ENCODE measurements at regions not wholly inside any gene's neighbourhood (a gene's known extent, or its start where the extent isn't known, plus 50 kb on each side); places are given as distances from the start of the nearest gene placed in this dataset.

GRCh38 chr4:42718336-42718735 lies 61.4 kb upstream of the ATP8A1 start:
- no peaks in the 10 kb centered on the region for H3K27me3 ChIP-seq (ENCODE audit: insufficient read depth, poor library complexity, severe bottlenecking)
- DNase-seq (ENCODE audit: low read depth in 1 of 2, low spot score in 1 of 2) = no peak
- TF ChIP-seq REST (IDR thresholded peaks at IDR 0.05; ENCODE audit: insufficient replicate concordance, low read depth) (no peak), CTCF (IDR thresholded peaks at IDR 0.05; ENCODE audit: insufficient read depth, low read length) (no peak), POLR2AphosphoS5 (IDR thresholded peaks at IDR 0.05; ENCODE audit: low read depth) (no peak), GABPA (IDR thresholded peaks at IDR 0.05; ENCODE audit: low read depth) (no peak), SPI1 (IDR thresholded peaks at IDR 0.05; ENCODE audit: borderline replicate concordance, low read depth) (no peak)
- no peak overlapping the region for H3K27ac ChIP-seq (replicated peaks)
- no peak overlapping the region for H3K4me3 ChIP-seq (replicated peaks; ENCODE audit: insufficient read depth, low read length)

- DNase-seq (ENCODE audit: low read depth in 1 of 2, low spot score in 1 of 2) = no peak
- Histone ChIP-seq H3K27me3 (ENCODE audit: insufficient read depth, poor library complexity, severe bottlenecking) (no peaks in the 10 kb centered on the region), H3K27ac (replicated peaks) (no peak overlapping the region), H3K4me3 (replicated peaks; ENCODE audit: insufficient read depth, low read length) (no peak overlapping the region)
- no peak for TF ChIP-seq REST (IDR thresholded peaks at IDR 0.05; ENCODE audit: insufficient replicate concordance, low read depth)
- TF ChIP-seq CTCF (IDR thresholded peaks at IDR 0.05; ENCODE audit: insufficient read depth, low read length) = no peak
- no peak for TF ChIP-seq SPI1 (IDR thresholded peaks at IDR 0.05; ENCODE audit: borderline replicate concordance, low read depth)
- no peak for TF ChIP-seq GABPA (IDR thresholded peaks at IDR 0.05; ENCODE audit: low read depth)
- TF ChIP-seq POLR2AphosphoS5 (IDR thresholded peaks at IDR 0.05; ENCODE audit: low read depth) = no peak
Measured at GRCh38 chr4:42716996-42717395, 60.1 kb upstream of the ATP8A1 start.

GRCh38 chr4:42715807-42716482 lies 59.0 kb upstream of the ATP8A1 start:
- Histone ChIP-seq H3K27me3 (ENCODE audit: insufficient read depth, poor library complexity, severe bottlenecking) (no peaks in the 10 kb centered on the region), H3K27ac (replicated peaks) (no peak overlapping the region), H3K4me3 (replicated peaks; ENCODE audit: insufficient read depth, low read length) (no peak overlapping the region)
- TF ChIP-seq POLR2AphosphoS5 (IDR thresholded peaks at IDR 0.05; ENCODE audit: low read depth) (no peak), REST (IDR thresholded peaks at IDR 0.05; ENCODE audit: insufficient replicate concordance, low read depth) (no peak), CTCF (IDR thresholded peaks at IDR 0.05; ENCODE audit: insufficient read depth, low read length) (no peak), GABPA (IDR thresholded peaks at IDR 0.05; ENCODE audit: low read depth) (no peak), SPI1 (IDR thresholded peaks at IDR 0.05; ENCODE audit: borderline replicate concordance, low read depth) (no peak)
- DNase-seq (ENCODE audit: low read depth in 1 of 2, low spot score in 1 of 2) = no peak
